ENCODE measurements at regions not wholly inside any gene's neighbourhood (a gene's known extent, or its start where the extent isn't known, plus 50 kb on each side); places are given as distances from the start of the nearest gene placed in this dataset.
"Not testable (repeated sequence)": the region's sequence is repeated elsewhere in the genome, so short reads cannot be mapped to it uniquely, and the experiment has no call there.

- DNase-seq (ENCODE audit: low spot score), result no peak
Measured at GRCh38 chr10:20492447-20492846, 404.7 kb downstream of the NEBL start.

- DNase-seq (ENCODE audit: low spot score), result no peak
Measured at GRCh38 chr10:20489961-20490360, 407.1 kb downstream of the NEBL start.

GRCh38 chr10:20486791-20487190 is 410.3 kb downstream of the NEBL start:
- no peak for DNase-seq (ENCODE audit: low spot score)

GRCh38 chr10:20485554-20485953 is 411.6 kb downstream of the NEBL start:
- DNase-seq (ENCODE audit: low spot score), result no peak

- no peak for DNase-seq (ENCODE audit: low spot score)
Measured at GRCh38 chr10:20481054-20481453, 416.1 kb downstream of the NEBL start.

GRCh38 chr10:20480575-20480974 is 416.5 kb downstream of the NEBL start:
- DNase-seq (ENCODE audit: low spot score), result not testable (repeated sequence)

- no peak for DNase-seq (ENCODE audit: low spot score)
Measured at GRCh38 chr10:20474064-20474463, 423.0 kb downstream of the NEBL start.

- no peak for DNase-seq (ENCODE audit: low spot score)
Measured at GRCh38 chr10:20473023-20473760, 423.9 kb downstream of the NEBL start.

GRCh38 chr10:20466731-20467130 is 430.4 kb downstream of the NEBL start:
- DNase-seq (ENCODE audit: low spot score), result no peak

GRCh38 chr10:20457649-20458048 is 439.5 kb downstream of the NEBL start:
- no peak for DNase-seq (ENCODE audit: low spot score)

GRCh38 chr10:20455774-20456173 is 441.3 kb downstream of the NEBL start:
- DNase-seq (ENCODE audit: low spot score), result no peak

- DNase-seq (ENCODE audit: low spot score), result no peak
Measured at GRCh38 chr10:20454331-20454730, 442.8 kb downstream of the NEBL start.

- no peak for DNase-seq (ENCODE audit: low spot score)
Measured at GRCh38 chr10:20446561-20447193, 450.4 kb downstream of the NEBL start.

- no peak for DNase-seq (ENCODE audit: low spot score)
Measured at GRCh38 chr10:20443094-20443493, 454.0 kb downstream of the NEBL start.

GRCh38 chr10:20429742-20430141 is 467.4 kb downstream of the NEBL start:
- DNase-seq (ENCODE audit: low spot score), result no peak

GRCh38 chr10:20427821-20428220 is 469.3 kb downstream of the NEBL start:
- DNase-seq (ENCODE audit: low spot score), result no peak

GRCh38 chr10:20418286-20418685 is 478.8 kb downstream of the NEBL start:
- no peak for DNase-seq (ENCODE audit: low spot score)

GRCh38 chr10:20417791-20418190 is 479.3 kb downstream of the NEBL start:
- no peak for DNase-seq (ENCODE audit: low spot score)

- DNase-seq (ENCODE audit: low spot score), result no peak
Measured at GRCh38 chr10:20415684-20416083, 481.4 kb downstream of the NEBL start.

GRCh38 chr10:20407357-20407756 is 489.8 kb downstream of the NEBL start:
- no peak for DNase-seq (ENCODE audit: low spot score)

- DNase-seq (ENCODE audit: low spot score), result no peak
Measured at GRCh38 chr10:20406281-20407104, 490.6 kb downstream of the NEBL start.

- DNase-seq (ENCODE audit: low spot score), result no peak
Measured at GRCh38 chr10:20405761-20406160, 491.4 kb downstream of the NEBL start.

- DNase-seq (ENCODE audit: low spot score), result no peak
Measured at GRCh38 chr10:20405050-20405449, 492.1 kb downstream of the NEBL start.
